HepG2 (cell line): ENCODE measurements at regions not wholly inside any gene's neighbourhood (a gene's known extent, or its start where the extent isn't known, plus 50 kb on each side); places are given as distances from the start of the nearest gene placed in this dataset.

Experiments used
- ATAC-seq: fragments of 200-7000 bp; cut with Tn5 transposase; 3 replicates; pipeline ENCODE4 v1.9.1; 2020; ENCODE audit warnings: mild to moderate bottlenecking, moderate library complexity
- BruUV-seq: library from RNA; stranded (reverse); fragments of 400-500 nt; replicated peaks from 2 replicates; lab custom pipeline; 2021; lab: Mats Ljungman, UMichigan
- CTCF ChIA-PET: fragments of 300-600 bp; formaldehyde crosslinking; extraction: SDS; loops from one replicate; lab custom pipeline; 2021; ENCODE audit warnings: low total read pairs, inconsistent platforms, low intra/inter-chr PET ratio; lab: Yijun Ruan, JAX
- POLR2A ChIA-PET: fragments of 350-600 bp; sonication (Branson Sonifier 250); formaldehyde crosslinking; loops from one replicate; lab custom pipeline; 2020; ENCODE audit warnings: antibody characterized with exemption, inconsistent platforms; lab: Yijun Ruan, JAX
- DNase-seq: peaks from one replicate; pipeline ENCODE4 v3.0.0-alpha.2; 2015; ENCODE audit warnings: low spot score
- FAIRE-seq: peaks from 3 replicates; lab custom pipeline; 2011; peaks lifted over from hg19 to GRCh38; lab: Jason Lieb, UNC
- H2AFZ ChIP-seq: one replicate; pipeline ENCODE4 v1.6.1; 2011; ENCODE audit warnings: low read length, inconsistent platforms
- H3K27ac ChIP-seq: fragments of 300-600 bp; 3 replicates; pipeline ENCODE4 v1.8.0; 2011; ENCODE audit warnings: mixed run types, mild to moderate bottlenecking, mixed read lengths, low read length, inconsistent platforms; ENCODE audit not compliant: insufficient read depth; ENCODE audit errors: extremely low read length
- H3K27me3 ChIP-seq, 2 experiments: fragments of 200-600 bp in 1 of 2; 2 replicates in 1 of 2; 3 replicates in 1 of 2; pipeline versions ENCODE4 v1.6.0 to v1.8.0; 2011; ENCODE audit warnings: low read length in 2 of 2, mild to moderate bottlenecking in 2 of 2, moderate library complexity in 2 of 2, inconsistent platforms in 1 of 2; ENCODE audit not compliant: insufficient read depth in 2 of 2, control insufficient read depth in 1 of 2
- H3K36me3 ChIP-seq, 2 experiments: fragments of 200-600 bp in 1 of 2; replicated peaks in 1 of 2; 2 replicates in 1 of 2; 3 replicates in 1 of 2; pipeline versions ENCODE4 v1.5.1 to v1.8.0; 2011; ENCODE audit warnings: low read length in 2 of 2, inconsistent platforms in 1 of 2; ENCODE audit not compliant: insufficient read depth in 2 of 2, control insufficient read depth in 1 of 2
- H3K4me1 ChIP-seq: 2 replicates; pipeline ENCODE4 v1.5.1; 2012; ENCODE audit warnings: low read length, inconsistent platforms; ENCODE audit not compliant: insufficient read depth
- H3K4me2 ChIP-seq: 2 replicates; pipeline ENCODE4 v1.6.0; 2011; ENCODE audit warnings: low read depth, low read length, inconsistent platforms
- H3K4me3 ChIP-seq, 3 experiments: fragments of 200-600 bp in 1 of 3; sonication (generic), shearing (Covaris generic) in 1 of 3; replicated peaks in 1 of 3; 2 replicates each; pipeline ENCODE4 v1.5.1; 2011 to 2016; ENCODE audit warnings: low read length in 3 of 3, inconsistent platforms in 2 of 3, low read depth in 2 of 3, mild to moderate bottlenecking in 2 of 3, control low read depth in 1 of 3, mixed read lengths in 1 of 3; ENCODE audit not compliant: insufficient read depth in 1 of 3
- H3K79me2 ChIP-seq: one replicate; pipeline ENCODE4 v1.6.1; 2011; ENCODE audit warnings: low read length, inconsistent platforms; ENCODE audit not compliant: insufficient read depth
- H3K9ac ChIP-seq: 2 replicates; pipeline ENCODE4 v1.6.0; 2011; ENCODE audit warnings: mild to moderate bottlenecking, low read depth, low read length, inconsistent platforms; ENCODE audit not compliant: insufficient read depth
- H3K9me3 ChIP-seq: 2 replicates; pipeline ENCODE4 v1.5.1; 2012; ENCODE audit warnings: mild to moderate bottlenecking, low read length
- H4K20me1 ChIP-seq: 2 replicates; pipeline ENCODE4 v1.6.0; 2011; ENCODE audit warnings: inconsistent platforms, mild to moderate bottlenecking, low read length, moderate library complexity; ENCODE audit not compliant: insufficient read depth
- ARNTL ChIP-seq: sonication (generic); formaldehyde crosslinking; IDR thresholded peaks from 2 replicates; pipeline ENCODE4 v1.4.0; 2020; ENCODE audit warnings: mild to moderate bottlenecking, missing genetic modification reagents
- FOXA3 ChIP-seq: IDR thresholded peaks from 2 replicates; pipeline ENCODE4 v1.6.1; 2016; ENCODE audit warnings: missing genetic modification reagents, missing compliant biosample characterization
- FOXP1 ChIP-seq, 2 experiments: fragments of 450-650 bp in 1 of 2; IDR thresholded peaks; 2 replicates each; pipeline ENCODE4 v1.6.1; 2017 to 2018; ENCODE audit warnings: antibody characterized with exemption in 1 of 2
- MZF1 ChIP-seq: sonication (generic); formaldehyde crosslinking; IDR thresholded peaks from 2 replicates; pipeline ENCODE4 v1.8.1; 2023; ENCODE audit warnings: mild to moderate bottlenecking, missing genetic modification reagents, borderline replicate concordance
- SP140L ChIP-seq: sonication (generic); formaldehyde crosslinking; IDR thresholded peaks from 2 replicates; pipeline ENCODE4 v1.4.0; 2020; ENCODE audit warnings: missing genetic modification reagents, borderline replicate concordance
- TBX2 ChIP-seq: sonication (generic); formaldehyde crosslinking; IDR thresholded peaks from 2 replicates; pipeline ENCODE4 v1.5.0; 2020; ENCODE audit warnings: missing genetic modification reagents, mild to moderate bottlenecking, borderline replicate concordance
- TP53 ChIP-seq: sonication (generic); formaldehyde crosslinking; conservative IDR thresholded peaks from 2 replicates; pipeline ENCODE4 v1.4.0; 2020; ENCODE audit warnings: missing genetic modification reagents
- ZNF768 ChIP-seq: sonication (generic); formaldehyde crosslinking; IDR thresholded peaks from 2 replicates; pipeline ENCODE4 v1.4.0; 2020; ENCODE audit warnings: missing genetic modification reagents
- WGBS: methylation state at CpG from one replicate; pipeline ENCODE4 v1.1.6; 2017; ENCODE audit warnings: low lambda C conversion rate; 5-methylcytosine and 5-hydroxymethylcytosine counted together
- in situ Hi-C: cut with HindIII; loops from 2 replicates; pipeline ENCODE4 v1.10.0; 2017; ENCODE audit warnings: low pct_unique_long_range_greater_than_20kb; ENCODE audit not compliant: extremely low pct_ligation_motif_present
- intact Hi-C: fragments of 100-400 bp; cut with micrococcal nuclease; formaldehyde crosslinking; loops from one replicate; pipeline ENCODE4 v1.10.0; 2022; ENCODE audit not compliant: unreplicated experiment
- TF ChIP-seq, protein P1 (sequence below): sonication (generic); formaldehyde crosslinking; IDR thresholded peaks from 2 replicates; pipeline ENCODE4 v1.5.0; 2020; ENCODE audit warnings: missing genetic modification reagents
- TF ChIP-seq, protein P2 (sequence below): sonication (generic); formaldehyde crosslinking; IDR thresholded peaks from 2 replicates; pipeline ENCODE4 v1.8.0; 2022; ENCODE audit warnings: missing genetic modification reagents, mild to moderate bottlenecking, moderate library complexity, borderline replicate concordance
- TF ChIP-seq, protein P3 (sequence below): sonication (generic); formaldehyde crosslinking; conservative IDR thresholded peaks from 2 replicates; pipeline ENCODE4 v1.8.0; 2022; ENCODE audit warnings: mild to moderate bottlenecking, moderate library complexity, missing genetic modification reagents

GRCh38 chr9:85276741-85277140 lies 465.0 kb downstream of the AGTPBP1 start:
- no peak for DNase-seq
- H3K27ac ChIP-seq = no peak overlapping the region
- CTCF ChIA-PET = no interaction called here
- WGBS = 2% methylated on average over 4 of the region's 4 CpGs
- no peaks in the 10 kb centered on the region for H3K79me2 ChIP-seq
- POLR2A ChIA-PET = no interaction called here
- H2AFZ ChIP-seq = no peak overlapping the region
- H3K27me3 ChIP-seq = no peaks in the 10 kb centered on the region; a peak in 1 of 5 replicates
- no peaks in the 10 kb centered on the region for H3K9me3 ChIP-seq
- H4K20me1 ChIP-seq = no peaks in the 10 kb centered on the region
- no peak overlapping the region for H3K9ac ChIP-seq
- no peak for FAIRE-seq
- intact Hi-C loops = no loop called here
- H3K4me3 ChIP-seq = no peak overlapping the region
- ATAC-seq = no peak
- H3K36me3 ChIP-seq = no peaks in the 10 kb centered on the region
- TF ChIP-seq, protein P1, sequence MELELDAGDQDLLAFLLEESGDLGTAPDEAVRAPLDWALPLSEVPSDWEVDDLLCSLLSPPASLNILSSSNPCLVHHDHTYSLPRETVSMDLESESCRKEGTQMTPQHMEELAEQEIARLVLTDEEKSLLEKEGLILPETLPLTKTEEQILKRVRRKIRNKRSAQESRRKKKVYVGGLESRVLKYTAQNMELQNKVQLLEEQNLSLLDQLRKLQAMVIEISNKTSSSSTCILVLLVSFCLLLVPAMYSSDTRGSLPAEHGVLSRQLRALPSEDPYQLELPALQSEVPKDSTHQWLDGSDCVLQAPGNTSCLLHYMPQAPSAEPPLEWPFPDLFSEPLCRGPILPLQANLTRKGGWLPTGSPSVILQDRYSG = no peak
- H3K4me1 ChIP-seq = no peaks in the 10 kb centered on the region
- H3K4me2 ChIP-seq = no peak overlapping the region
- in situ Hi-C loops = no loop called here
- BruUV-seq = no TSS peak

DNA sequence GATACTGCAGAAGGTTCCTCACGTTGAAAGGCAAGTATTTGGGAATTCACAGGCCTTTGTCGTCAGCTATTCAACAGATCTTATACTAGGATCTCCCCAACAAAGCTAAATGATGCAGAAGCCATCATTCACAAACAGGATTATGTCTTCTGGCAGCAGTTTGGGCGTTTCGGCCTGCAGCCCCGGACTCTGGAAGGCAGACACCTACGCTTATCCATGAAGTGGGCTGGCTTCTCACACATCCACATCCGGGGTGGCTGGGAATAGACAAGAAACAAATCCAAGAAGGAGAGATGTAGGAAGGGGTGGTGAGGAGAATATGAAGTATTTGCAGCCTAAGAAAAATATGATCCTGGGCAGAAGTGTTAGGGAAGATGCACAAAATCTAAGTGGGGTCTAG lies 471.9 kb downstream of the AGTPBP1 start:
- H3K36me3 ChIP-seq = no peaks in the 10 kb centered on the region
- no peak for DNase-seq
- H3K27me3 ChIP-seq = no peaks in the 10 kb centered on the region
- no peak for TF ChIP-seq TBX2 (CRISPR knock-in tag)
- no peak for TF ChIP-seq ARNTL
- no peak for TF ChIP-seq SP140L (CRISPR knock-in tag)
- no peak for TF ChIP-seq ZNF768 (CRISPR knock-in tag)
- no peak for TF ChIP-seq MZF1 (CRISPR knock-in tag)
- TF ChIP-seq, protein P2, sequence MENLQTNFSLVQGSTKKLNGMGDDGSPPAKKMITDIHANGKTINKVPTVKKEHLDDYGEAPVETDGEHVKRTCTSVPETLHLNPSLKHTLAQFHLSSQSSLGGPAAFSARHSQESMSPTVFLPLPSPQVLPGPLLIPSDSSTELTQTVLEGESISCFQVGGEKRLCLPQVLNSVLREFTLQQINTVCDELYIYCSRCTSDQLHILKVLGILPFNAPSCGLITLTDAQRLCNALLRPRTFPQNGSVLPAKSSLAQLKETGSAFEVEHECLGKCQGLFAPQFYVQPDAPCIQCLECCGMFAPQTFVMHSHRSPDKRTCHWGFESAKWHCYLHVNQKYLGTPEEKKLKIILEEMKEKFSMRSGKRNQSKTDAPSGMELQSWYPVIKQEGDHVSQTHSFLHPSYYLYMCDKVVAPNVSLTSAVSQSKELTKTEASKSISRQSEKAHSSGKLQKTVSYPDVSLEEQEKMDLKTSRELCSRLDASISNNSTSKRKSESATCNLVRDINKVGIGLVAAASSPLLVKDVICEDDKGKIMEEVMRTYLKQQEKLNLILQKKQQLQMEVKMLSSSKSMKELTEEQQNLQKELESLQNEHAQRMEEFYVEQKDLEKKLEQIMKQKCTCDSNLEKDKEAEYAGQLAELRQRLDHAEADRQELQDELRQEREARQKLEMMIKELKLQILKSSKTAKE (CRISPR knock-in tag) = no peak
- TF ChIP-seq FOXA3 = no peak
- no peak for TF ChIP-seq TP53
- TF ChIP-seq FOXP1 (IDR thresholded peaks at IDR 0.05) = no peak
- TF ChIP-seq FOXP1 (CRISPR knock-in tag; IDR thresholded peaks at IDR 0.05) = no peak
- TF ChIP-seq, protein P3, sequence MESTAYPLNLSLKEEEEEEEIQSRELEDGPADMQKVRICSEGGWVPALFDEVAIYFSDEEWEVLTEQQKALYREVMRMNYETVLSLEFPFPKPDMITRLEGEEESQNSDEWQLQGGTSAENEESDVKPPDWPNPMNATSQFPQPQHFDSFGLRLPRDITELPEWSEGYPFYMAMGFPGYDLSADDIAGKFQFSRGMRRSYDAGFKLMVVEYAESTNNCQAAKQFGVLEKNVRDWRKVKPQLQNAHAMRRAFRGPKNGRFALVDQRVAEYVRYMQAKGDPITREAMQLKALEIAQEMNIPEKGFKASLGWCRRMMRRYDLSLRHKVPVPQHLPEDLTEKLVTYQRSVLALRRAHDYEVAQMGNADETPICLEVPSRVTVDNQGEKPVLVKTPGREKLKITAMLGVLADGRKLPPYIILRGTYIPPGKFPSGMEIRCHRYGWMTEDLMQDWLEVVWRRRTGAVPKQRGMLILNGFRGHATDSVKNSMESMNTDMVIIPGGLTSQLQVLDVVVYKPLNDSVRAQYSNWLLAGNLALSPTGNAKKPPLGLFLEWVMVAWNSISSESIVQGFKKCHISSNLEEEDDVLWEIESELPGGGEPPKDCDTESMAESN (CRISPR knock-in tag) = no peak
- BruUV-seq = no TSS peak
- no peak for FAIRE-seq
- POLR2A ChIA-PET = no interaction called here
- intact Hi-C loops = no loop called here
- no peak overlapping the region for H2AFZ ChIP-seq
- no peak overlapping the region for H3K9ac ChIP-seq
- in situ Hi-C loops = loop anchor here (25.0 kb wide), 2 partner anchors 583 to 883 kb away; no protein-coding TSS in a partner anchor
- H3K79me2 ChIP-seq = no peaks in the 10 kb centered on the region
- no peaks in the 10 kb centered on the region for H3K9me3 ChIP-seq
- ATAC-seq = no peak
- no peaks in the 10 kb centered on the region for H3K4me1 ChIP-seq
- H3K4me3 ChIP-seq = no peak overlapping the region
- no peaks in the 10 kb centered on the region for H4K20me1 ChIP-seq
- WGBS = 7% methylated on average over 7 of the region's 7 CpGs
- CTCF ChIA-PET = no interaction called here
- H3K27ac ChIP-seq = no peak overlapping the region
- no peak overlapping the region for H3K4me2 ChIP-seq
